ENCODE measurements at regions not wholly inside any gene's neighbourhood (a gene's known extent, or its start where the extent isn't known, plus 50 kb on each side); places are given as distances from the start of the nearest gene placed in this dataset.

DNA sequence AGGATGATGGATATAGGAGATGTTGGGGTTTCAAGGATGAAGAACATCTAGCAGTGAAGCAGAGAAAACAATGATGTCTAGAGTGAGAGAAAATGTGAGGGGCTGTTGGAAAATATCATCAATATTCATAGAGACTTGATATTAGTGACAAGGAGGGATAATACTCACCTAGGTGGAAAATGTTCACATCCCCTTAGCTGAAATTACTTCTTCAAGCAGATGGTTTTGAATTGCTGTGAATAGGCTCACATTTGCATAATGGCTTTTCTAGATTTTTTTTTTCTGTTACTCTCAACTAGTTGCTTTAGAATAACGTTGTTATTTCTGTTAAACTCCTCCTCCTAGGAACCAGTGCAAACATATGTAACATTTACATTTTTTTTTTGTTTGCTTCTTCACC lies 61.6 kb upstream of the MAP1B start:
- FAIRE-seq = peak; percentile 81
- TF ChIP-seq, protein P1, sequence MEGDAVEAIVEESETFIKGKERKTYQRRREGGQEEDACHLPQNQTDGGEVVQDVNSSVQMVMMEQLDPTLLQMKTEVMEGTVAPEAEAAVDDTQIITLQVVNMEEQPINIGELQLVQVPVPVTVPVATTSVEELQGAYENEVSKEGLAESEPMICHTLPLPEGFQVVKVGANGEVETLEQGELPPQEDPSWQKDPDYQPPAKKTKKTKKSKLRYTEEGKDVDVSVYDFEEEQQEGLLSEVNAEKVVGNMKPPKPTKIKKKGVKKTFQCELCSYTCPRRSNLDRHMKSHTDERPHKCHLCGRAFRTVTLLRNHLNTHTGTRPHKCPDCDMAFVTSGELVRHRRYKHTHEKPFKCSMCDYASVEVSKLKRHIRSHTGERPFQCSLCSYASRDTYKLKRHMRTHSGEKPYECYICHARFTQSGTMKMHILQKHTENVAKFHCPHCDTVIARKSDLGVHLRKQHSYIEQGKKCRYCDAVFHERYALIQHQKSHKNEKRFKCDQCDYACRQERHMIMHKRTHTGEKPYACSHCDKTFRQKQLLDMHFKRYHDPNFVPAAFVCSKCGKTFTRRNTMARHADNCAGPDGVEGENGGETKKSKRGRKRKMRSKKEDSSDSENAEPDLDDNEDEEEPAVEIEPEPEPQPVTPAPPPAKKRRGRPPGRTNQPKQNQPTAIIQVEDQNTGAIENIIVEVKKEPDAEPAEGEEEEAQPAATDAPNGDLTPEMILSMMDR (IDR thresholded peaks at IDR 0.05; ENCODE audit: insufficient read depth, missing control alignments) = no peak
- no peak for DNase-seq (ENCODE audit: insufficient read length, low spot score)

DNA sequence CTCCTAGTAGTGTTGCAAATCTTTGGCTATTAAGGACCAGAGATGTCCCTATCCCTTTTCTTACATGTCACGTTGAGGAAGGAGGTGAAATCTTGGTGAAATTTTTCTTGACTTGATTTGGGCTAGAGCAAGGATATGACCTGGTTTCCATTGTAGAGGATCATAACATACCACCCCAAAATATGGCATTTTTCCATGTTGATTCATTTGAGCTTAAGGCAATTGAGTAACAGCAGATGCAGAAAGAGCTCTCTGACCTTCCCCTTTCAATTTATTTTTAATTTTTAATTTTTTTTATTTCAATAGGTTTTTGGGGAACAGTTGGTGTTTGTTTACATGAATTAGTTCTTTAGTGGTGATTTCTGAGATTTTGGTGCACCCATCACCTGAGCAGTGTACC lies 61.2 kb upstream of the MAP1B start:
- DNase-seq (ENCODE audit: insufficient read length, low spot score) (no peak), FAIRE-seq (no peak)
- TF ChIP-seq, protein P1 (IDR thresholded peaks at IDR 0.05; ENCODE audit: insufficient read depth, missing control alignments) = no peak

DNA sequence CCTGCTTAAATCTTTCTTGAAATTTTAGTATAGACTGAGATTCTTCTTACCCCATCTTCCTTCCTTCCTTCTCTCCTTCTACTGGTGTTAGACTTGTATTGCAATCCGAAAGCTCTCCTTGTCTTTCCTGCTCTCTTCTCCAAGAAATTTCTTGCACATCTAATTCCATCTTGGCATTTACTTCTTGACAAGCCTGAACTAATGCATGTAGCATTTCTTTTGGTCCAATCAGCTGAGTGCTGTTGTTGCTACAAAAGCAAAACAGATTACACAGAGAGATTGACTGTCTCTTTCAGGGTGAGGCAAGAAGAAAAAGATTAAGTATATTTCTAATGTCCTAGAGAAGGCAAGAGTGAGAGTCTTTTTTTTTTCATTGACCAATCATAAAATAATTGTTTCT lies 51.6 kb upstream of the MAP1B start:
- TF ChIP-seq, protein P1 (IDR thresholded peaks at IDR 0.05; ENCODE audit: insufficient read depth, missing control alignments) = no peak
- DNase-seq (ENCODE audit: insufficient read length, low spot score) = no peak
- no peak for FAIRE-seq
